Stomach (tissue), 8 donors: ENCODE measurements at regions not wholly inside any gene's neighbourhood (a gene's known extent, or its start where the extent isn't known, plus 50 kb on each side); places are given as distances from the start of the nearest gene placed in this dataset.

Source experiments
- DNase-seq, 2 donors: peaks; one replicate each; pipeline versions ENCODE4 v3.0.0 to v3.0.0-alpha.2; 2013 to 2019
- H3K27ac ChIP-seq, 5 donors: fragments of 200-600 bp in 4 of 5; sonication (generic) in 4 of 5; one replicate each; pipeline ENCODE4 v1.5.1; 2013 to 2019; ENCODE audit warnings: mild to moderate bottlenecking in 1 of 5, moderate library complexity in 1 of 5
- H3K27me3 ChIP-seq, 3 donors: fragments of 200-600 bp; sonication (generic); one replicate each; pipeline ENCODE4 v1.5.1; 2017 to 2019; ENCODE audit warnings: mixed run types in 1 of 3
- H3K36me3 ChIP-seq, 4 donors: fragments of 200-600 bp; sonication (generic); 1 replicate in 3 of 4; 2 replicates in 1 of 4; pipeline ENCODE4 v1.5.1; 2016 to 2019
- H3K4me1 ChIP-seq, 4 donors: fragments of 200-600 bp; sonication (generic); one replicate each; pipeline ENCODE4 v1.5.1; 2016 to 2019
- H3K4me3 ChIP-seq, 4 donors: fragments of 200-600 bp; sonication (generic) in 3 of 4; one replicate each; pipeline ENCODE4 v1.5.1; 2016 to 2019; ENCODE audit warnings: mild to moderate bottlenecking in 1 of 4
- H3K9me3 ChIP-seq, 4 donors: fragments of 200-600 bp; sonication (generic); one replicate each; pipeline ENCODE4 v1.5.1; 2016 to 2019
- CTCF ChIP-seq, 7 experiments: fragments of 450-650 bp in 4 of 7; fragments of 200-600 bp in 3 of 7; sonication (generic) in 3 of 7; IDR thresholded peaks; one replicate each; pipeline ENCODE4 v1.5.1; 2016 to 2019; ENCODE audit warnings: antibody characterized with exemption in 7 of 7, control low read depth in 2 of 7, mild to moderate bottlenecking in 1 of 7
- EP300 ChIP-seq: sonication (generic); formaldehyde crosslinking; IDR thresholded peaks from one replicate; pipeline ENCODE4 v1.6.1; 2017; ENCODE audit warnings: antibody characterized with exemption
- POLR2A ChIP-seq, 4 donors: fragments of 450-650 bp; IDR thresholded peaks; one replicate each; pipeline ENCODE4 v1.6.1; 2016; ENCODE audit warnings: antibody characterized with exemption in 4 of 4, control low read depth in 2 of 4, mild to moderate bottlenecking in 1 of 4, moderate library complexity in 1 of 4
- POLR2AphosphoS5 ChIP-seq, 3 donors: sonication (generic); formaldehyde crosslinking; IDR thresholded peaks; one replicate each; pipeline ENCODE4 v1.6.1; 2016; ENCODE audit warnings: antibody characterized with exemption in 3 of 3
- WGBS, 5 donors: extraction: QIAGEN DNeasy Blood & Tissue Kit in 3 of 5; methylation state at CpG; one replicate each; pipeline versions ENCODE4 v1.1.5 to v1.1.7; 2013 to 2018; 5-methylcytosine and 5-hydroxymethylcytosine counted together
- intact Hi-C: fragments of 100-400 bp; cut with DNase I; formaldehyde crosslinking; loops from one replicate; pipeline ENCODE4 v1.15.1; 2023; ENCODE audit warnings: low total_unique reads
- donor health status: healthy with polysubstance abuse.
- donor health status: Bipolar disorder and iron deficiency.
- donor health status: healthy.

- H3K4me1 ChIP-seq: no peaks in the 10 kb centered on the region
- H3K27ac ChIP-seq: no peak overlapping the region
- intact Hi-C loops: no loop called here
- no peak for DNase-seq
- no peak for TF ChIP-seq EP300
- WGBS, 5 donors: 38 to 59% (median 50%) methylated on average over 6 of the region's 6 CpGs
- no peak overlapping the region for H3K4me3 ChIP-seq
- no peaks in the 10 kb centered on the region for H3K36me3 ChIP-seq
- H3K27me3 ChIP-seq: no peaks in the 10 kb centered on the region
- H3K9me3 ChIP-seq: no peaks in the 10 kb centered on the region
These were observed 381.5 kb upstream of the PRKX start for GRCh38 chrX:4094926-4095325.

- no peak for TF ChIP-seq POLR2AphosphoS5 (IDR thresholded peaks at IDR 0.05)
- no peak for TF ChIP-seq CTCF (IDR thresholded peaks at IDR 0.05)
- no peak for TF ChIP-seq POLR2A (IDR thresholded peaks at IDR 0.05)
- TF ChIP-seq EP300: no peak
- no peak overlapping the region for H3K4me3 ChIP-seq
- H3K4me1 ChIP-seq: no peaks in the 10 kb centered on the region
- no peak overlapping the region for H3K27ac ChIP-seq
- H3K36me3 ChIP-seq: no peaks in the 10 kb centered on the region
- intact Hi-C loops: no loop called here
- 46 to 58% (median 54%) methylated on average over 5 to 6 of the region's 6 CpGs for WGBS, 5 donors
- H3K27me3 ChIP-seq: no peaks in the 10 kb centered on the region
- DNase-seq: no peak
- no peaks in the 10 kb centered on the region for H3K9me3 ChIP-seq
These were observed 377.8 kb upstream of the PRKX start for GRCh38 chrX:4091046-4091760.

- Histone ChIP-seq H3K27ac (no peak overlapping the region), H3K27me3 (no peaks in the 10 kb centered on the region), H3K4me1 (no peaks in the 10 kb centered on the region), H3K36me3 (no peaks in the 10 kb centered on the region), H3K4me3 (no peak overlapping the region), H3K9me3 (peaks cover 0 to 4% (median 0%) of the 10 kb centered on the region in 4 donors)
- no peak for TF ChIP-seq POLR2AphosphoS5 (IDR thresholded peaks at IDR 0.05)
- TF ChIP-seq POLR2A (IDR thresholded peaks at IDR 0.05): no peak
- TF ChIP-seq CTCF (IDR thresholded peaks at IDR 0.05): no peak
- no peak for TF ChIP-seq EP300
- DNase-seq: no peak
- WGBS, 5 donors: 77 to 90% (median 84%) methylated on average over 2 of the region's 2 CpGs
- intact Hi-C loops: no loop called here
These were observed 346.4 kb upstream of the PRKX start for GRCh38 chrX:4059893-4060292.

- intact Hi-C loops: no loop called here
- DNase-seq: no peak
These were observed 330.5 kb upstream of the PRKX start for GRCh38 chrX:4043951-4044350.

More at GRCh38 chrX:4043951-4044350, 330.5 kb upstream of the PRKX start:
- Histone ChIP-seq H3K27ac (no peak overlapping the region), H3K36me3 (no peaks in the 10 kb centered on the region), H3K9me3 (peaks cover 0 to 6% (median 3%) of the 10 kb centered on the region in 4 donors), H3K4me1 (no peaks in the 10 kb centered on the region), H3K27me3 (no peaks in the 10 kb centered on the region), H3K4me3 (no peak overlapping the region)
- TF ChIP-seq CTCF (IDR thresholded peaks at IDR 0.05) (no peak), EP300 (no peak), POLR2AphosphoS5 (IDR thresholded peaks at IDR 0.05) (no peak), POLR2A (IDR thresholded peaks at IDR 0.05) (no peak)
- WGBS, 5 donors: 53 to 69% (median 59%) methylated on average over 6 of the region's 6 CpGs
